ENCODE measurements at regions not wholly inside any gene's neighbourhood (a gene's known extent, or its start where the extent isn't known, plus 50 kb on each side); places are given as distances from the start of the nearest gene placed in this dataset.

DNA sequence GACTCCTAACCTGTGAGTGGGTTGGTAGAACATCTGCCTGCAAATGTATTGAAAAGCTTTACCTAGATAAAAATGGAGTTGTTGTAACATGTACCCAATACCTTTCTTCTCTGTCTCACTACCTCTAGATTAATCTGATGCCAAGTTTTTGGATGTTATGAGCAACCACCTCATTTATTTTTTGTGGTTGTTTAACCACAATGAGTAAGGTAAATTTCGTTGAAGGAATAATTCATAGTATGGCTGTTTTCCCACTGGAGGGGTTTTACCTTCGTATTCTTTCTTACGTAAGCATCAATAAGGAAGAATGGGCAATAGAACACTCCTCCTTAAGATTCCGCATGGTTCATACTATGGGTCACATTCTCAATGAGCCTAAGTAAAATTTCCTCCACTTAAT is 165.4 kb downstream of the CDH26 start:
- no peak for ATAC-seq
- no peaks in the 10 kb centered on the region for H3K27me3 Mint-ChIP-seq
- no peaks in the 10 kb centered on the region for H3K36me3 Mint-ChIP-seq
- no peak overlapping the region for H3K27ac Mint-ChIP-seq
- H3K9me3 Mint-ChIP-seq = no peaks in the 10 kb centered on the region
- no peaks in the 10 kb centered on the region for H3K4me1 Mint-ChIP-seq (ENCODE audit: low read depth in 2 of 2)
- H3K4me3 Mint-ChIP-seq = no peak overlapping the region
- DNase-seq (ENCODE audit: low spot score) = no peak

DNA sequence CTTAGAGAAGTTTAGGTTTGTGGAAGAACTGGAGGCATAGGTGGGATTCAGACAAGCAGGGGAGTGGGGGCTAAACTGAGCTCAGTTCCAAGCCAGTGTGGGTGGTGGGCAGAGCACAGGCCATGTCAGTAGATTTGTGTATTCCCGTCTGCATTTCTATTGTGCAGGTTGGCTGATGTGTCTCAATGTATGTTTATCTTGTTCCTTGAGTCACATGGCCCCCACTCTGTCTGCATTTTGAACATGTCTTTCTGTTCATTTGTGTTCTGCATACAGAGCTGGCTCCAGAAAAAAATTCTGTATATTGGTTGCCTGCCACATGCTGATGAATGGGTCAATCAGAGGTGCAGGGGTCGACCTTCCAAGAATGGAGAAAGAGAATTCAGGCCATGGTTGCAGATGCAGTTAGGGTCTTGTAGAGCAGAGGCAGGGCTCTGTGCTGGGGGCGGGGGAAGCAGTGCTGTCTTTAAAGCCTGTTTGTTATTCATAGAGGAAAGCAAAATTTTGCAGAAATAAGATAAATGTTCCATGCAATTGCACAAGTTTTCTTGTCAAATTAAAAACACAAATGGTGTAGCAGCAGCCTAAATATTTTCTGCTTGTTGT is 166.7 kb downstream of the CDH26 start:
- H3K4me1 Mint-ChIP-seq (ENCODE audit: low read depth in 2 of 2) = no peaks in the 10 kb centered on the region
- DNase-seq (ENCODE audit: low spot score) = no peak

DNA sequence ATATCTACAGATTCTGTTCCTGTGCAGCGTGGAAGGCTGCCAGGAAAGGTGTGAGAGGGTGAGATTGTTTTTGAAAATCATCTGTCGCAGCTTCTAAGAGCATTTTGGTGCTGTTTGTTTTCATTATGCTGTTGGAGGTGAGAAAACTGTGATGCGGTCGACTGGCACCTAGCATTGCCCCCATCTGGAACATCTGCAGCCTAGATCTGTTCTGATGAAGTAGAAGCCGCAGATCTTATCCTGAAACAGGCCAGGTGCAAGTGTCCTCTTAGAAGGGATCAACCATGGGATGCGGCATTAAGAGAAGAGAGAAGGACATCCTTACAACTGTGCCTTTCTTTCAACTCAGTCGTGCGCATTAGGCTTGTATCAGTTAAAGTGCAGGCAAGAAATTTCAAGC is 167.3 kb downstream of the CDH26 start:
- no peaks in the 10 kb centered on the region for H3K27me3 Mint-ChIP-seq
- H3K9me3 Mint-ChIP-seq = no peaks in the 10 kb centered on the region
- no peak for ATAC-seq
- no peaks in the 10 kb centered on the region for H3K4me1 Mint-ChIP-seq (ENCODE audit: low read depth in 2 of 2)
- no peak overlapping the region for H3K4me3 Mint-ChIP-seq
- no peak overlapping the region for H3K27ac Mint-ChIP-seq
- no peaks in the 10 kb centered on the region for H3K36me3 Mint-ChIP-seq
- DNase-seq (ENCODE audit: low spot score) = no peak

More for the DNA sequence above, 166.7 kb downstream of the CDH26 start:
- H3K27me3 Mint-ChIP-seq = no peaks in the 10 kb centered on the region
- no peaks in the 10 kb centered on the region for H3K9me3 Mint-ChIP-seq
- no peak overlapping the region for H3K4me3 Mint-ChIP-seq
- no peak for ATAC-seq
- no peak overlapping the region for H3K27ac Mint-ChIP-seq
- H3K36me3 Mint-ChIP-seq = no peaks in the 10 kb centered on the region

DNA sequence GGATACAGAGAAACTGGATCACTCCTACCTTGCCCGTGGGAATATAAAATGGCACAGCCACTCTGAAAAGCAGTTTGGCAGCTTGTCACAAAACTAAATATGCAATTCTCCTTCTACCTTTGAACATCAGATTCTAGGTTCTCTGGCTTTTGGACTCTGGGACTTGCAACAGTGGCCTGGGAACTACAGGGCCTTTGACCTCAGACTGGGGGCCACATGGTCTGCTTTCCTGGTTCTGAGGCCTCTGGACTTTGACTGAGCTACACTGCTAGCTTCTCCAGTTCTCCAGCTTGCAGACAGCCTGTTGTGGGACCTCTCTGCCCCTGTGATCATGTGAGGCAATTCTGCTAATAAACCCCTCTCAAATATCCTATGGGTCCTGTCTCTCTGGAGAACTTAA is 168.8 kb downstream of the CDH26 start:
- Mint-ChIP-seq H3K4me1 (ENCODE audit: low read depth in 2 of 2) (peaks cover 5 to 7% of the 10 kb centered on the region in 2 donors), H3K27me3 (no peaks in the 10 kb centered on the region), H3K27ac (no peak overlapping the region), H3K9me3 (no peaks in the 10 kb centered on the region), H3K4me3 (no peak overlapping the region), H3K36me3 (no peaks in the 10 kb centered on the region)
- no peak for DNase-seq (ENCODE audit: low spot score)
- no peak for ATAC-seq

DNA sequence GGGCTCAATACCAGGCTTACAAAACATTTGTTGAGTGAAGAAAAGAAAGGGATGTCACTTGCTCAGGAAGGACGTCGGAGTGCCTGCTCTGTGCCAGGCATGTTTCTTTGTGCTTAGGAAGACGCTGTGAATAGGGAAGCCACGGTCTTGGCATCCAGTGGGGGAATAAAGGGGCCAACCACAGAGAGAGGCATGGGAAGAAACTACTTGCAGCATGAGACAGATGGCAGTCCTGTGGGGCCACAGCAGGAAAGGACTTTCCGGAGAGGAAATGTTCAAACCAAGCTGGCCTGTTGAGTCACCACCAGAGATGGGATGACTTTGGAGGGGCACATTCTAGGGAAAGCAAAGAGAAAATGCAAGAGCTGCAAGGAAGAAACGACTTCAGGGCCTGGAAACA is 173.2 kb downstream of the CDH26 start:
- DNase-seq (ENCODE audit: low spot score) (no peak), ATAC-seq (no peak)
- Mint-ChIP-seq H3K36me3 (no peaks in the 10 kb centered on the region), H3K27me3 (no peaks in the 10 kb centered on the region), H3K4me1 (ENCODE audit: low read depth in 2 of 2) (peaks cover 17 to 24% of the 10 kb centered on the region in 2 donors), H3K4me3 (no peak overlapping the region), H3K9me3 (no peaks in the 10 kb centered on the region), H3K27ac (no peak overlapping the region)

DNA sequence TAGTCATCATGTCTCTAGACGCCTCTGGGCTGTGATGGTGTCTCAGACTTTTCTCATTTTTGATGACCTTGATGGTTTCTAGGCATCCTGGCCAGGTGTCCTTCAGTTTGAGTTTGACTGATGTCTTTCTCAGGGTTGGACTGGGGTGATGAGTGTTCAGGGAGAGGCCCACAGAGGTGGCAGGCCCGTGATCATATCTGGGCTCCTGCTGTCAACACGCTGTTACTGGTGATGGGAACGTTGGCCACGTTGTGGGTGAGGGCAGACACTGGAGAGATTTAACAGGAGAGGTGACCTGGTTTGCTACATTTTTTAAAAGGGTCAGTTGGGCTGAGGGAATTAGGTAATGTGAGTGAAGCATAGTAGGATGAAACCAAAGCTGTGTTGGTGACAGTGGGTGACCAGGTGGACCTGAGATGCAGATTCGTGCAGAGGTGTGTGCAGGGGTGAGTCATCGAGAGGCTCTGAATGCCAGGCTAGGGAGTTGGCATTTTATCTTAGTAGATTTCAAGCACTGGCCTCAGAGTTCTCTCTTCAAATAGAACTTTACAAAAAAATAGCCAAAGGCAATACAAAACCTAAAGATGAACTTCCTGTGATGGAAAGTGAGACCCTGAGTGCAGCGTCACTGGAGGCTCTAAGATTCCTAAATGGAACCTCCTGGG is 174.1 kb downstream of the CDH26 start:
- H3K36me3 Mint-ChIP-seq = no peaks in the 10 kb centered on the region
- no peaks in the 10 kb centered on the region for H3K9me3 Mint-ChIP-seq
- no peaks in the 10 kb centered on the region for H3K27me3 Mint-ChIP-seq
- no peak for DNase-seq (ENCODE audit: low spot score)
- H3K4me1 Mint-ChIP-seq (ENCODE audit: low read depth in 2 of 2) = peaks cover 20 to 24% of the 10 kb centered on the region in 2 donors
- H3K27ac Mint-ChIP-seq = peak overlapping the region in 1 of 2 donors; percentile 11
- H3K4me3 Mint-ChIP-seq = no peak overlapping the region
- ATAC-seq = no peak

DNA sequence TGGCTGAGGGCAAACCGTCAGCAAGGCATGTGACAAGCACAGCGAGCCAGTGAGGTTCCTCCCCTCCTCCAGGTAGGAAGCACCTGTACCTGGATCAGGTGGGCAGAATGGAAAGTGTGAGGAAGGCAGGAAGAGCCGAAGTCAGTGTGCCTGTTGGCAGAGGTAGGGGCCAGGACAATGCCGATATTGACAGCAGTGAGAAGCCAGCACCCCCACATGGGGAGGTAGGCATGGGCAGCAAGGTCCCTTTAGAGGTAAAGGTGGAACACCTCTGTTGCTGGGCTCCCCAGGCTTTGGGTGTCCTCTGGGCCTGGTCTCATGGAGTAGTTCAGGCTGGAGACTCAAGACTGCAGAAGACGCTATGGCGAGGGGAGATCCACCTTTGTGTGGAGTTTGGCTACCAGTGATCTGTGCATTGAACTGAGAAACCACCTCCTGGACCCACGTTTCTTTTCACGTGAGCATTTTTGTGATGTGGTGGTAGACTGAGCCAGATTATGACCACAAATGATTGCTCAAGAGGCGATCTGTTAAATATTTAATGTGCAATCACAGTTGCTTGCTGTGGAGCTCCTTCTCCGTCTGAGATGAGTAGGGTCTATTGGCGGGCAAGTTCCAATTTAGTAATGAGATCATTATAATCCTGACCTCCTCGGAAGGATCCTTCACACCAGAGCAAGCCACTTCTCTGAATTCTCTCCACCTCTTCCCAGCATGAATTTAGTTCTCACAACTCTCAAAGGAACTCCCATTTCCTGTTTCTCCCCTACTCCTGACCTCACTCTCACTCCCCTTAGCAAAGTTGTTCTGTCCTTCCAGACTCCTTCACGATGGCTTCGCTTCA is 174.8 kb downstream of the CDH26 start:
- no peaks in the 10 kb centered on the region for H3K36me3 Mint-ChIP-seq
- H3K27me3 Mint-ChIP-seq = no peaks in the 10 kb centered on the region
- H3K4me1 Mint-ChIP-seq (ENCODE audit: low read depth in 2 of 2) = peaks cover 24% of the 10 kb centered on the region in 2 donors
- H3K4me3 Mint-ChIP-seq = no peak overlapping the region
- H3K9me3 Mint-ChIP-seq = no peaks in the 10 kb centered on the region
- ATAC-seq (no peak), DNase-seq (ENCODE audit: low spot score) (no peak)
- peak overlapping the region in 1 of 2 donors; percentile 11 for H3K27ac Mint-ChIP-seq

DNA sequence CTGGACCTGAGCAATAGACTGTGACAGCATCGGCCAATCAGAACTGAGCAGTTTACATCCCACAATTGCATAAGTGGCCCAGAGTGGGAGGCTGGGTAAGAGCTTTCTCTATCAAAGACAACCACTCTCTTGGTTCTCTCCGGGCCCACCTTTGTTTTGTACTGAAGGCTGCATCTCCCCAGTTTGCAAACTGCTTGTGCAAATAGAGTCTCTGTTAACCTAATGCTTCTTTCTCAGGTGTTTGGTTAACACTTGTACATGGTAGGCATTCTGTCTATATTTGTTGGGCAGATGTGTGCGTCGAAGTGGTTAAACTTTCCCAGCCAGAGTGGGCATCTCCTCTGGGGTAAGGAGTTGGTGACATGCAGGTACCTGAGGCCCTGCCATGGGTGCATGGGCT is 177.1 kb downstream of the CDH26 start:
- ATAC-seq (no peak), DNase-seq (ENCODE audit: low spot score) (no peak)
- Mint-ChIP-seq H3K4me1 (ENCODE audit: low read depth in 2 of 2) (peaks cover 24 to 40% of the 10 kb centered on the region in 2 donors), H3K27ac (no peak overlapping the region), H3K9me3 (no peaks in the 10 kb centered on the region), H3K4me3 (no peak overlapping the region), H3K27me3 (no peaks in the 10 kb centered on the region), H3K36me3 (no peaks in the 10 kb centered on the region)

DNA sequence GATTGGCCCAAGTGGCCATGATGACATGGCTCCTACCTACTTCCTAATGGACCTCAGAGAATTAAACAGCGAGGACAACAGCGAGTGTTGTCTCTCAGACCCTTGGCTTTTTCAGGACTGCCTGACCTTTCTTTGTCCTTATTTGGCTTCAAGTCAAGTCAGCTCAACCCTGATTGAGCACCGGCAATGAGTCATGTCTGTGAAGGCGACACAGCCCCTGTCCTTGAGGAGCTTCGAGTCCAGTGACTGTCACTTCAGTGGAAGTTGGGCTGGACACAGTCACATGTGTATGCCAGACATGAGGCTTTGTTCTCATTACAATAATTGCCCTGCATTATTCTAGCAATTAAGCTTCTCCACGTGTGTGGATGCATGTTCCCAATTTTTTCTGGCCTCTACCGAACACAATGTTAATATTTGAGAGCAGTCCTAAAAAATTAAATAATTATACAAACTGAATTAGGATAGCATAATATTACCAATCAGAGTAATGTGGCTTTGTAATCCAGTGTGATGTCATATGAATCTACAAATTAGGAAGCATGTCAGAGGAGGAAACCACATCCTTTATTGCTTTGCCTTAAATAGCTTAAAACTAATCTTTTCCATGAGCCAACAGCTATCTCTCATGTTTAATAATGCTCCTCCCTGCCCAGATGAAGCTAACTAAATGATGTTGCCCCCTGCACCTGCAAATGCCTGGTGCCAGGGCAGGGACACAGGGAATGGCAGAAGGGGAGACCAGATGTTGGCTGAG is 178.6 kb downstream of the CDH26 start:
- no peak for ATAC-seq
- H3K4me3 Mint-ChIP-seq = no peak overlapping the region
- no peaks in the 10 kb centered on the region for H3K27me3 Mint-ChIP-seq
- no peaks in the 10 kb centered on the region for H3K9me3 Mint-ChIP-seq
- no peak for DNase-seq (ENCODE audit: low spot score)
- no peaks in the 10 kb centered on the region for H3K36me3 Mint-ChIP-seq
- no peak overlapping the region for H3K27ac Mint-ChIP-seq
- peaks cover 17 to 48% of the 10 kb centered on the region in 2 donors for H3K4me1 Mint-ChIP-seq (ENCODE audit: low read depth in 2 of 2)

DNA sequence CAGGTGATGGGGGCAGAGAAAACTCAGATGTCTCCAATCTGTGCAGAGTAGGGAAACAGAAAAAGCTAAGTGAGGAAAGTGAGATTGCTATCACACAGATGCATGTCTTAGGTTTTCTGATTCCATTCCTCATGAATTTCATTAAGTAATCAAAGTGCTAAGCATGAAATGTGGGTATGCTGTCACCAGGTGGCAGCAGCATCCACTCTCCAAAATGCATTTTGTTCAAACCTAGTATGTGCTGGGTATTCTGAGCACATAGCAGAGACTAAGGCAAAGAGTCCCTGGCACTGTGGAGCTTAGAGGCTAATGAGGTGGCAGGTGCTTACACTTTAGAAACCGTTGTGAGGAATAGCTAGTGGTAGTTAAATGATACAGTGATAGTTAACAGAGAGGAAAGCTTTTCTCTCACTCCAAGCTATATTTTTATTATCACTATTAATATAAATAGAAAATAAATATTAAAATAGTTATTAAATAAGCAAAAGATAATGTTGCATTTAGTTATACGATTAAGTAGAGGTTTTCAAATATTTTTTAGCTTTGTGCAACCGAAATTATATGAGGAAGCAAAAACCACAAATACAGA is 179.5 kb downstream of the CDH26 start:
- H3K4me3 Mint-ChIP-seq = peak overlapping the region; percentile 48
- peak; percentile 67 for DNase-seq (ENCODE audit: low spot score)
- H3K27me3 Mint-ChIP-seq = no peaks in the 10 kb centered on the region
- no peaks in the 10 kb centered on the region for H3K9me3 Mint-ChIP-seq
- peaks cover 9 to 41% of the 10 kb centered on the region in 2 donors for H3K4me1 Mint-ChIP-seq (ENCODE audit: low read depth in 2 of 2)
- H3K27ac Mint-ChIP-seq = peak overlapping the region in 1 of 2 donors; percentile 77
- ATAC-seq = peak; percentile 52 to 75
- H3K36me3 Mint-ChIP-seq = no peaks in the 10 kb centered on the region

DNA sequence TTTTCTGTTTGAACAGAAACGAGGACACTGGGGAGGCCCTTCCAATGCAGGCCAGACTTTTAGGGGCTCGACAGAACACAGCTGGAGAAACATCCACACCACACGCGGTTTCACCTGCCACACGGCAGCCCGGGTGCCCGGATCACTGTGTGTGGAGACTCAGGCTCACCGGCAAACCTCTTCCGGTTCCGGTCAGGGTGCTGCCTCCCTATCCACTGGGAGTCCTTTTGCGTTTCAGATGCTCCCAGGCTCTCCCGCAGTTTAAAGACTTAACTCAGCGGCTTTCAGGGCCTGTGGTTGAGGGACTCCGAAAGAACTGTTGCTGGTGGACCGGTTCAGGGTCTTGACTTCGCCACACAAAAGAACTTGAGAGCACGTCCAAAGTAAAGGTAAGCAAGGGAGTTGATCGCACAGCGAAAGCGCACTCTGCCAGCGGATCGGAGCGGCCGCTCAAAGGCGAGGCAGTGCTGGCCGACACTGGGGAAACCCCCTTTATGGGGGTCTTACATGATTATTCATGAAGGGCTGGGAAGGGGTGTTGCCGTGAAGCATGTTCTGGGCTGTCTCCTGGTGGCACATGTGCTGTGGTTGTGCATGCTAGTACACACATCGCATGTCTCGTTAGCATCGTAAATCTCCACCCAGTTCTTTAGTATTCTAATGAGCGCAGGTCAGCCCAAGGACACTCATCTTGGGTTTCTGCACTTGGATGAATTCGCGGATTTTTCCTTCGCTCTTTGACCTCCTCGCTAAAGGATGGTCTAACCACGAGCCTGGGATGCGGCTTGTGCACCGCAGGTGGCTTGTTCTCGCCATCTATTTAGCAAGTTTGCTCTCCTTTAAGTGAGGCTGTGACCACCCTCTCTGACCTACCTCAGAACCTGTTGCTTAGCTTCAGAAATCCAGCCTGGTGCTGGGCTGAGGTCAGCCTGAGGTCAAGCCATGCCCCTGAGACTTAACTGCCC is 180.3 kb downstream of the CDH26 start:
- DNase-seq (ENCODE audit: low spot score) (peak; percentile 77), ATAC-seq (peak in 1 of 2 donors; percentile 86)
- Mint-ChIP-seq H3K4me1 (ENCODE audit: low read depth in 2 of 2) (peaks cover 2 to 36% of the 10 kb centered on the region in 2 donors), H3K36me3 (no peaks in the 10 kb centered on the region), H3K27ac (peak overlapping the region in 1 of 2 donors; percentile 77), H3K9me3 (no peaks in the 10 kb centered on the region), H3K4me3 (peak overlapping the region; percentile 48), H3K27me3 (no peaks in the 10 kb centered on the region)

DNA sequence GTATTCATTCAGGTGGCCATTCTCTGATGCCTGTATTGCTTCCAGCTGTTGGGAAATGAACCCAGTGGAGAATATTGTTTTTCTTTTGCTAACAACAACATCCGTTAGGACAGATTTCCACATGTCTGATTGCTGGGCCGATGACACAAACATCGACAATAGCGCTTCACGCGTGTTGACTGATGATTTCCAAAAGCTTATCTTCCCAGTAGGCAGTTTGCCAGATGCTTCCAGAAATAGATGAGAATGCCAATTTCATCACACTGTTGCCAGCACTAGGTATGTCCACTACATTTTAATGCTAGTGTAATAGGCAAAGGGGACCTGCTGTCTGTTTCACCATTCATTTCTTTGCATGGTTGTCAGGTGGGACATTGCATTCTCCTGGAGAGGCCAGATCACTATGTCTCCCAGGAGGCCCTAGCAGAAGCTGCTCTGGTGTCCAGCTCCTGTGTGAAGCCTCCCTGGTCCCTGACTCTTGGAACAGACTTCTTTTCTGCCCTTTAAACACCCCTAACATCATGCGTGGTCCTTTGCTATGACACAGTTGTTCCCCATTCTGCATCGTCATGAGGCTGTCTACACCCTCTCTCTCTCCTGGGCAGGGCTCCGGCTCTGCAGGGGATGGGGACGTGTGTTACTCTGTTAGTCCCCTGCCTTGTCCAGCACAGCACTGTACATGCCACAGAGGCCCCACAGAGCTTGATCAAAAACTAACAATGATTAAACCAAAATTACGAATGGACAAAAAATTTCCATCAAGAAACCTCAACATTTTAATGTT is 181.6 kb downstream of the CDH26 start:
- Mint-ChIP-seq H3K36me3 (no peaks in the 10 kb centered on the region), H3K27ac (no peak overlapping the region), H3K4me1 (ENCODE audit: low read depth in 2 of 2) (peaks cover 0 to 35% of the 10 kb centered on the region in 2 donors), H3K27me3 (no peaks in the 10 kb centered on the region), H3K9me3 (no peaks in the 10 kb centered on the region), H3K4me3 (no peak overlapping the region)
- DNase-seq (ENCODE audit: low spot score) (no peak), ATAC-seq (no peak)

Measured in natural killer cell treated with Interleukin-12 subunit alpha and Interleukin-12 subunit beta and Interleukin-15 and Interleukin-18, amount 100 ng/mL, for 72 hours (primary cell).